GF-D8 (cell line): ENCODE measurements at regions not wholly inside any gene's neighbourhood (a gene's known extent, or its start where the extent isn't known, plus 50 kb on each side); places are given as distances from the start of the nearest gene placed in this dataset.

Experiments
- DNase-seq: peaks from one replicate; lab custom pipeline; 2025; lab: John Stamatoyannopoulos, UW

DNA sequence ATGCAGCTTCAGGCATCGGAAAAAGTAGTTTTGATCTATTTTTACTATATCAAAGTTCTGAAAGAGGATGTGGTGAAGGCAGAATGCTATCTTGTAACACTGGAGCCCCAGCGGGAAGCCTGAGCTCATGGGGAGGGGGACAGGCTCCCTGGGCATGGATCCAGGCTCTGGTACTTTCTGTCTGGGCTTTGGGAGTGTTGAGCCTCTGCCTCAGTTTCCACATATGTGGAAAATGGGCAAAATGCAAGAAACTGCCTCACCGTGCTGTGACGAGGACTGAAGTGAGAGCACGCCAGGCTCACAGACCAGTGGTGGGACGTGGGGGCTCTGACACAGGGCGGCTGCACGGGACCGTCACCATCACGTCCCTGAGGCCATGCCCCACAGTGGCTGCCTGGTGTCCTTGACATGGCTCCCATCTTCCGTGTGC is 182.9 kb upstream of the SHH start:
- DNase-seq = no peak

DNA sequence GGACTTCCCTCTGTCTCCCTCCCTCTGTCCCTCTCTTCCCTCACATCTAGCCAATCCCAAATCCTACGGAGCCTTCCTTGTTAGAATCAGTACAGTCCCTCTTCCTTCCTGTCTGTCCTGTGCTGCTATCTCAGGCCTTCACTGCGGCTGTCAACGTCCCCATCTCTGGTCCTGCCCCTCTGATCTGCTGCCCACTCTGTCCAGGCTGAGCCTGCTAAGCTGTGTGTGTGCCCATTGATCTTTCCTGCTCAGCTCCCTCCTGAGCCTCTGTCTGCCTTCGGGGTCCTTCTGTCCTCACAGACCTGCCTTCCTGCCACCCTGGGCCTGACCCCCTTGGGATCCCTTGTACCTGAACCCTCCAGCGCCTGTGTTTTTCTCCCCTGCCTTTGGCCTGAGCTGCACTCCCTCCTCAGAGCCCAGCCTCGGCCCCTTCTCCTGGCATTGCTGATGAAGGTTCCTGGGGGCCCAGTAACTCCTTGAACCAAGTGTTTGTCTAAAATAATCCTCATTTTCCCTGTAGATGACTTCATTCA is 182.1 kb upstream of the SHH start:
- DNase-seq = no peak

DNA sequence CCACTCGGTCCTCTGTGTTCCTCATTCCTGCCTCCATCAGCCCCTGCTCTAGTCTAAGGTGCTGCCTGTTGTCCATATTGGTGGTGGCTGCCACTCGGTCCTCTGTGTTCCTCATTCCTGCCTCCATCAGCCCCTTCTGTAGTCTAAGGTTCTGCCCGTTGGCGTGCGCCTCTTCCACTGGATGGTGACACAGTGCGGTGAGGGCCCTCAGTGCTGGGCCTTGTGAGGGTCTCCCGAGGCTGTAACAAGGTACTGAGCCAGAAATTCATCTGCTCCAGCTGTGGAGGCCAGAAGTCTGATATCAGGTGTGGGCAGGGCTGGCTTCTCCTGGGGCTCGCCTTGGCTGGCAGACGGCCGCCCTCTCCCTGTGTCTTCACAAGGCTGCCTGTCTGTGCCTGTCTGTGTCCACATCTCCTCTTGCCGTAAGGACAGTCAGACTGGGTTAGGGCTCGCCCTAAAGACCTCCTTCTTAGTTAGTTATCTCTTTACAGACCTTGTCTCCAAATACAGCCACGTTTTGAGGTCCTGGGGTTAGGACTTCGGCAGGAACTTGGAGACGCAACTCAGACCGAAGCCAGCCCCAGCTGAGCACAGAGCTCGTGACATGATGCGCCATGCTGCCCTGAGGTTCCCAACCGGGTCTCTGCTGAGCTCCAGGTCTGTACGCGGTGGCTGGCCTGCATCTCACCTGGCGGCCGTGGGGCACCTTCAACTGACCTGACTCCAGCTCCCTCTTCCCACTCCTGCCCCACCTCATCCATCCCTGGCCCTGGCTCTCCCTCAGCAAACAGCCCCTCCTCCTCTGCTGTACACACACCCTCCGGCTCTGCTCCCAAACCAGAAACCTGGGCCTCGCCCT is 181.4 kb upstream of the SHH start:
- DNase-seq = no peak

DNA sequence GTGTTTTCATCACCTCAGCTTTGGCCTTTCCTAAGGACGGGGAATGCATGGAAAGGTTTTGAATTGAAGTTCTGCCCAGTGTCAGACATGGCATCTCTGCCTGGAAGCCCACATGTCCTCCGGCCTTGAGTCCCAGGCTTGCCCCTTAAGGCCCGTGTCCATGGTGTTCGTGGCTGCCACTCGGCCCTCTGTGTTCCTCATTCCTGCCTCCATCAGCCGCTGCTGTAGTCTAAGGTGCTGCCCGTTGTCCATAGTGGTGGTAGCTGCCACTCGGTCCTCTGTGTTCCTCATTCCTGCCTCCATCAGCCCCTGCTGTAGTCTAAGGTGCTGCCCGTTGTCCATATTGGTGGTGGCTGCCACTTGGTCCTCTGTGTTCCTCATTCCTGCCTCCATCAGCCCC is 180.7 kb upstream of the SHH start:
- no peak for DNase-seq

DNA sequence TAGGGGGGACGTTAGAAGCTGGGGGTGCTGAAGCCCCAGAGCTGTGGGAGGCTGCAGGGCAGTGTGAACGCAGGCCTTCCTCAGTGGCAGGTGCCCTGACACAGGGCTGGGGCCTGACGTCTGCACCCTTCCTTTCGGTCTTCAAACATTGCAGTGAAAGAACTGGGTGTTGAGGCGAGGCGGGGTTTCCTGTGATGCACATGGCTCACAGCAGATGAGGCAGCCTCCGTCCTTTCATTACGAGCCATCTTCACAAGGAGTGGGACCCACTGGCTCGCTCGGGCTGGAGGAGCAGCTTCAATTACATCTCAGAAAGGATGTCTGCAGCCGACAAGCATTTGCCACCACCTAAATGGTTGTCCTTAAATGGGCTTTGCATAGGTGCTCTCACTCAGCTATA is 180.3 kb upstream of the SHH start:
- no peak for DNase-seq

DNA sequence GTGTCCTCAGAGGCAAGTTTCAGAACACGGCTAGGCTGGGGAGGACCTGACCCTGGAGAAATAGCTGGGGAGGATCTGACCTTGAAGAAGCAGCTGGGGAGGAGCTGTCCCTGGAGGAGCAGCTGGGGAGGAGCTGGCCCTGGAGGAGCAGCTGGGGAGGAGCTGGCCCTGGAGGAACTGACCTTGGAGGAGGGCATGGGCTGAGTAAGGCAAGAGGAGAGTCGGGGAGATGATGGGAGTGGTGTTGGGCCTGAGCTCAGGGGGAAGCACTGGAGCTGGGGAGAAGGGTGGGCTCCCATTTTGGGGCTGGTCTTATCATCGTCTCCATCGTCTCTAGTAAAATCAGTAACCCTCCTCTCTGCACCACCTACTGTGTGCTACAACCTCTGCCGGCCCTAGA is 179.8 kb upstream of the SHH start:
- no peak for DNase-seq

DNA sequence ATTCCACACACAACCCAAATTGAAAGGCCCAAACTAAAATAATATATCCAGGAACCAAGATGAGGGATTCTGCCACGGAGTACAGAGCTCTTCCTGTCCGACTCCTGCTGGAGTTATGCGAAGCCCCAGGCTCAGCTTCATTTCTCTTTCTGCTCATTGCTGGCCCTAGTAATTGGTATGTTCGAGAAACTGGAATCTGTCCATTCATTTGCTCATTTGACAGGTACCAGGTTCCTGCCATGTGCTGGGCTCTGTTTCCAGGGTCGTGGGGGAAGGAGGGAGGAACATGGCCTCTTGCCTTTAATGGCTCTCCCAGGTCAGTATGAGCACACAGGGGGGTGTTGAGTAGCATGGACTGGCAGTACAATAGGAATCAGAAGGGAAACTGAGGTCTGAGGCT is 179.2 kb upstream of the SHH start:
- DNase-seq = no peak

DNA sequence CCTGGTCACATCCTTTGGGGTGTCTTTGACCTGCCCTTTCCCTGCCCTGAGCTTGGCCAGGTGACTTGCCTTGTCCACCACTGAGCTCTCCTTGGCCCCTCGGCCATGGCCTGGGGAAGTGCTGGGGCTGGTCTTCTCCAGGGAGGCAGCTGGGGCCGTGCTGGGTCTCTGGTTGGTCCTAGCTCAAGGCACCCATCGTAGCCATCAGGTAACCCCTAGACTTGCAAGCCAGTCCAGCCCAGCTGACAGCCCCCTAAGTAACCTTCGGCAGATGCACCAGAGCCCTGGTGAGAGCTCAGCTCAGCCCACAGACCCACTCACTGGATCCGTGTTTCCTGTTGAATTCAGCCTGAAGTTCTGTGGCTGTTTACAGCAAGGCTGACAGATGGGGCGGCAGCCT is 176.2 kb upstream of the SHH start:
- no peak for DNase-seq

DNA sequence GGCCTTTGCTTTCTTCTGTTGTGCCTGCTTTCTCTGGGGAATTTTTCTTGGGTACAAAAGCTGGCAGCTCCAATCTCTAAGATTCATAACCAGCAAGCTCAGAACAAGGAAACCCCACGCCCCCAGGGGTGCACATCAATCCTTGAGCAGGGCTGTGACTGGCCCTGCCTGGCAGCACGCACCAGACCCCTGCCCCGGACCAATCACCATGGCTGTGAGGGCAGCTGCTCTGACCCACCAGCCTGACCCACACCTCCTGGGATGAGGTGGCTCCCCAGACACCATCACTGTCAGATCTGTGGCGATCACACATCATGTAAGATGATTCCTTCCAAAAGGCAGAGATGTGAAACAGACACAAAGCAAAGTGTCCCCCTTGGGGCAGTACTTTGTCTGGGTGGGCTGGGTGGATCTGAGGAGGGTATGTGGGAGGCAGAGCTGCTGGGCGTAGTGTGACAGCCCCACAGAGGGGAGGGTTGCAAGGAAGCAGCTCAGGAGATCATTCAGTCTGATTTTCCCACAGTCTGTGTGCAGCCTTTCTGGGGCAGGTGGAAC is 175.5 kb upstream of the SHH start:
- no peak for DNase-seq

DNA sequence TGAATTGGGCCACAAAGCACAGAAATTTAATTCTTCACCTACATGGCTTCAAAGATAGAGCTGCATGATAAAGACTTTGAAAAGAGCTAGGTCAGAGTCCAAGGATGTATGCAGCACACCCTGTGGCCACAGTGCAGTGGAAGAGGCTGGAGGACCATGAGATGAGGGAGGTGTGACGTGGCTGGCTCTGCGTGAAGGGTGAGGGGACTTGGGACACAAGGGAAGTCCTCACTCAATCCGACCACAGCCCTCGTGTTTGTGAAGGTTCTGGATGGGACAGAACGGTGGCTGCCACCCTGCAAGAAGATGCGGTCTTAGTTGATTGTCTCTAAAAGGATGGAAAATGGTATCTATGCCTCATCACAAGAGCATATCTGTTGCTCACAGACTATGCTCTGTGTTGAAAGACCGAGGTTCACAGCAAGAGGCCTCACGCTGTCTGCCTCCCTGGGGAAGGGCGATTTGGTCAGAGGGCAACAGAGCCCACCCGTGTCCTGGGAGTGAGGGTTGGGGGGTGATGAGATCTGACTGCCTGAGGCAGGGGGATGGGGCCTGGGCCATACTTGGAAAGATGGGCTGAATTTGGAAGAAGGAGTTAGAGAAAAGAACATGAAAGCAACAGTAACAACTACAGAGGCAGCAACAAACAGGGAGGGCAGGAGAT is 174.4 kb upstream of the SHH start:
- no peak for DNase-seq

DNA sequence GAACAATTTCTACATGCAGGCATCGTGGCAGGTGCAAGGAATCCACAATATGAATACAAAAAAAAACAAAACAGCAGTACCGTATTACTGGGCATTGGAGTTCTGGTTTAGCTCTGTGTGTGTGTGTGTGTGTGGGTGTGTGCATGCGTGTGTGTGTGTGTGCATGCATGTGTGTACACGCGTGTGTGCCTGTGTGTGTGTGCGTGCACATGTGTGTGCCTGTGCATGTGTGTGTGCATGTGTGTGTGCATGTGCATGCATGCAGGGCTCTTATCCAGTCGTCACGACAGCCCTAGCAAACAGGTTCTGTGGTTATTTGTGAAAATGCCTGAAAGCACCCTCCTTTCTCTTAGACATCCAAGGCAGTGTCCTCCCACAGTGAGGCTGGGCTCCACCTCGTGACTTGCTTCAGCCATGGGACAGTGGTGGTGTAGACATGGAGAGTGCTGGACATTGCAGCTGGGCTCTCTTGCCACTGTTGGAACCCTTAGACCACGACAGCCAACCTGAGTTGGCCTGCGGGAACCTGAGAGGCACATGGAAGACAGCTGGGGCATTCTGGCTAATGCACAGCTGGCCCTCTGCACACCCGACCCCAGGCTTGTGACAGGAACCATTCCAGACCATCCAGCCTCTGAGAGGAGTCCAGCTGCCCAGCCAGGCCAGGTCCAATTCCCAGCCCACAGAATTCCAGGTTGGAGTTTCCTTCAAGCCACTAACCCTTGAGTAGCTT is 173.4 kb upstream of the SHH start:
- no peak for DNase-seq

DNA sequence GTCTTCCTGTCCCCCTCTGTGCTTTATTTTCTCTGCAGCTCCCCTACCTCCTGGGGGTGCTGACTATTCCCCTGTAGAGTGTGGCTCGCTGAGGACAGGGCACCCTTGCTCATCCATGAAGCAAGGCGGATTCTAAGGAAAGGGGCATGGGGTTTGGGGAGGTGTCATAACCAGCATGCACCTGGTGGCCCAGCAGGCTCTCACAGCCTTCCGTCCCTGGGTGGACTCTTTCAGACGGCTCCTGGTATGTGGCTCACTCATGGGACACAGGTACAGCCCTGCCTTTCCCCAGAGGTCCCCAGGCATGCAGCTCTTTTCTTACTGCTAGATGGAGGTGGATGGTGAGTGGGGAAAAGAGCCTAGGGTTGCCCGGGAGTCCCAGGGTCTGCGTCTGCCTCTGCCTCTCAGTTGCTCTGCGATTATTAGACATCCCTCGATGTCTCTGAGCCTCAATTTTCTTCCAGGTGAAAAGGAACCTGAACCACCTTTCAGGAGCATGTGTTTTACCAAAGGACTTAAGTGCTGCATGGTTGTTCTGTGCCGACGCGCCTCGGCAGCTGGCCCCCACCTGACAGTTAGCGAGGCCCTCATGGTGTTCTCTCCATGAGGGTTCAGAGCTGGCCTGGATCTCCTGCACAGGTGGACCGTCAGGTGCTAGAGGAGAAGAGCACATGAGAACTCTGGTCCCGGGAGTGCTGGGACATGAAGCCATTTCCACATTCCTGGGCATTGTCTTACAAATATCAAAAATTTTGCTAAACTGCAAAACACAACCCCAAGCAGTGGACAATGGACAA is 172.5 kb upstream of the SHH start:
- DNase-seq = no peak

DNA sequence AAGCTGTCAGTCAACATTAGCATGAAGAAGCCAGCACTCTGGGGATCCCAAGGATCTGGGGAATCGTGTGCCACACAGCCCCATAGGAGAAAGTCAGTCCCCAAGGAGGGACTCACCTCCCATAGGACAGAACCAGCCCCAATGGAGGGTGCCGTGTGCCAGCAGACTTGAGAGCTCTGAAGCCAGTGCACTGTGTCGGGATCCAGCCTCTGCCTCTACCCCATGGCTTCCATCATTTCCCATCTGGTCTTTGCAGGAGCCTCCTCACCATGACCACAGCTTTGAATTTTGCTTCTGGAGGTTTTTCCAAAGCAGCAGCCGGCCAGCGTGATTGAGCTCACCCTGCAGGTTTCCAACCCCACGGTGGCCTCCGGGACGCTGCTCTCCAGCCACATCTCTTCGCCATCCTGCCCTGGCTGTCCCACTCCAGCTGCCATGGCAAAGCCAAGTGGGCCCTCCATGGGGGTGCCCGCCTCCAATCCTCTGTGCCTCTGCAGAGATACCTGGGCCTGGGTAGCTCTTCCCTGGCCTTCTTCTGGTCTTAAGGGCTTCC is 171.8 kb upstream of the SHH start:
- no peak for DNase-seq

DNA sequence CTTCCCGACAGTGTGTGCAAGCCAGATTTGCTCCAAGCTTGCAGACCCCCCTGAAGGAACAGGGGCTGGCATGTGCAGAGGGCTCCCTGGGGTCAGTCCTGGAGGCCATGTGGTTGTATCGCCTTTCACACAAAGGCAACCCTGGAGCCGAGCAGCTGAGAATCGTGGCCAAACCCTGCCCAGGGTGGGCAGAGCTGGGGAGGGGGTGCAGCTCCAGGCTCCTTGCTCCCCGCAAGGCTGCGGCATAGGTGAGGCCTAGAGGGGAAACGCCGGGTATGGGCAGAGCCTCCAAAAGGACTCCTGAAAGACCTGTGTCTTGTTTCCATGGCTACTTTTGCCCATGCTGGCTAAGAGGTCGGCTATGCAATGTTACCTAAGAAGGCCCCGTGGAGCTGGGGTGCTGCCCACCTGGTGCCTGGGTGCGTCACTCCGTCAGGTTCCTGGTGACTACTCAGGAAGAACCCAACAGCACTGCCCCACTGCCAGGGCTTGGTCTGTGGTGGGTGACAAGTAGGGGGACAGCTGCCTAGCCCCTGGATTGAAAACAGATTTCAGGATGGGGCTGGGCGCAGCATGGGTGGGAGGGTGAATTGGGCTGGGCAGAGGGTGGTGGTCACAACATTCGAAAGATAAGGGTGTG is 171.0 kb upstream of the SHH start:
- no peak for DNase-seq

DNA sequence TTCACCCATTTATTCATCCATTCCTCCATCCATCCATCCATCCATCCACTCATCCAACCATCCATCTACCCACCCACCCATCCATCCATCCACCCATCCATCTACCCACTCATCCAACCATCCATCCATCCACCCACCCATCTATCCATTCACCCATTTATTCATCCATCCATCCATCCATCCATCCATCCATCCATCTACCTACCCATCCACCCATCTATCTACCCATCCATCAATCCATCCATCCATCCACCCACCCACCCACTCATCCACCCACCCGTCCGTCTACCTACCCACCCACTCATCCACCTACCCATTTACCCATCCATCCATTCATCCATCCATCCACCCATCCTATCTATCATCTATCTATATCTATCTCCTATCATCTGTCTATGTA is 169.4 kb upstream of the SHH start:
- no peak for DNase-seq

DNA sequence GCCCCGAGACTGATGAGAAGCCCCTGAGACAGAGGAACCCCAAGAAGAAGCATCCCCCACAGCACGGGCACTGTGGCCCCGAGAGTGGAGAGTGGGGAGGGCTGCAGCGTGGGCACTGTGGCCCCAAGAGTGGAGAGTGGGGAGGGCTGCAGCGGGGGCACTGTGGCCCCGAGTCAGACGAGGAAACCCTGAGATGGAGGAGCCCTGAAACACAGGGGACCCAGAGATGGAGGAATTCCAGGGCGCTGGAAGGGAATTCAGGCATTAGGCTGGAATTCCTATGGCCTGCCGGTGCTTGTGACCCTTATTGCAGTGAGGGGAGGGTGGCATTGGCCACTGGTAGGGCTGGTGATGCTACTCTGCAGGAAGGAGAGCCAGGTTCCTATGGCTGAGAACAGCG is 168.6 kb upstream of the SHH start:
- DNase-seq = no peak

DNA sequence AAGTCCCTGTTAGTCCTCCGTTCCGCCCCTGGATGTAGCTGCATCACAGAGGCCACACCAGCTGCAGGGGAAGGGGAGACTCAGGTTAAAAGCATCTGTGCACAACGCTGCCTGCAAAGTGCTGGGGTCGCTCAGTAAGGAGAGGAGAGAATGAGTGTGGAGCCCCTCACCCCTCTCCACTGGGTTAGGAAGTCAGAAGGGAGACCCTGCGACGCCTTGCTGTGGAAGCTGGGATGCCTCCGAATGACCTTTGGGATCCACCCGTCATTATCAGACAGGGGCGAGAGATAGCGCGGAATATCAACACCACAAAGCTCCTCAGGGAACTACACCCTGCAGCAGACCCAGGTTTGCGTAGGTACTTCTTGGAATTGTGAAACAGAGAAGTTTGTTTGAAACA is 167.7 kb upstream of the SHH start:
- DNase-seq = no peak

DNA sequence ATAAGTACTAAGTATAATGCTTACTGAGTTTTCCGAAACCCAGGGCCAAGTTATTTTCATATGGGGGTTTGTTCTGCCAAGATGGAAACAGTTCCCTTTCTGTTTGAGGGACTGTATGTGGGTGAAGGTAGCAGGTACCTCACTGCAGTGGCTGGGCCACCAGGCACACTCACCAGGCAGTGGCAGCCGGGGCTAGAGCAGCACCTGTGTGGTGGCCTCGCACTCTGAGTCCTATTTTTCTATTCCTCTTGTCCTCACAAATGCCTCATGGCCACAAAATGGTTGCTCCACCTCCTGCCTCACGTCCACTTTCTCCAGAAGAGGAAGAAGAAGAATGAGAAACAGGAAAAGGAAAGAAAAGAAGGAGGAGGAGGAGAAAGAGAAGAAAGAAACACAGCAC is 167.3 kb upstream of the SHH start:
- no peak for DNase-seq

DNA sequence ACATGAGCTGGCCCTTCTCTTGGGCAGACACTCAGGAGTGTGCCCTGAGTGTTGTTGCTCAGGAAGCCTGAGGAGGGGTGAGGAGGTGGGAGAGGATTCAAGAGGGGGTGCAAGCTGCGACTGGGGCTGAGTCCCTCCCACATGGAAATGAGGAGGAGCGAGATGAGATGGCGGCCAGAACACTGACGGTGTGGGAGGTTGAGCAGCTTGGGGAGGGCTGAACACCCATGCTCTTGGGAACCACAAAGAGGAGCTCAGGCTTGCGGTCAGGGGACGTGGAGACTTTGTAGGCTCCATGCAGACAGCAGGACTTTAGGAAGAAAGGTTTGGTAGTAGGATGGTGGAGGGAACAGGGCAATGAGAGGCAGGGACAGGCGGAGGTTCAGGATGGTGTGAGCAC is 163.2 kb upstream of the SHH start:
- DNase-seq = no peak

DNA sequence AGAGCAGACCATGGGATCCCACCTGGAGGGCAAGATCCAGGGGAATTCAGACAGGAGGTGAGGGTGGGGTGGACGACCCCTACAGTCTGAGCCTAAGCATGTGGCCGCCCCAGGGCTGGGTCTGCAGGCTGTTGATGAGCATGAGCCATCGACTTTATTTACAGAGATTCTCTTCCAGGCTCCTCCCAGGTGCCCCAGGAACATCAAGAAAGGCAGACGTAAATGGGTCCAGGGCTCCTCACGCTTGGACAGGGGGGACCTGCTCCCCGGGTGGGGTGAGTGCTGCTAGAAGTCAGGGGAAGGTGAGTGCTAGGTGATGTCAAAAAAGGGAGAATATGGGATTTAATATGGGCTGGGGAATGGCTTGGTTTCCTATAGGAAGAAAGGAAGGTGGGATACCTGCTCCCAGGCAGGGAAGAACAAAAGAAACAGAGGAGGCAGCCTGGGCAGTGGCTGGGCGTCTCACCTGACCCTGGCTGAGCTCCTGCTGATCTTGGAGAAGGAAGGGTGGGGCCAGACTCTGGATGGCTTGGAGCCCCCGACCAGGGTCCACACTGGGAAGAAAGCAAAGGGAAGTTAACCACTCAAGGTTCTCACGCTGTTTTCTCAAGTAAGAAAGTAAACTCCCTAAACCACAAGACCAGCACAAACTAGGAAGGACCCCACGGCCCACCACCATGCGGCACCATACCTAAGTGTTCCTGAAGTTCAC is 162.1 kb upstream of the SHH start:
- no peak for DNase-seq
